ENCODE measurements at regions not wholly inside any gene's neighbourhood (a gene's known extent, or its start where the extent isn't known, plus 50 kb on each side); places are given as distances from the start of the nearest gene placed in this dataset.

DNA sequence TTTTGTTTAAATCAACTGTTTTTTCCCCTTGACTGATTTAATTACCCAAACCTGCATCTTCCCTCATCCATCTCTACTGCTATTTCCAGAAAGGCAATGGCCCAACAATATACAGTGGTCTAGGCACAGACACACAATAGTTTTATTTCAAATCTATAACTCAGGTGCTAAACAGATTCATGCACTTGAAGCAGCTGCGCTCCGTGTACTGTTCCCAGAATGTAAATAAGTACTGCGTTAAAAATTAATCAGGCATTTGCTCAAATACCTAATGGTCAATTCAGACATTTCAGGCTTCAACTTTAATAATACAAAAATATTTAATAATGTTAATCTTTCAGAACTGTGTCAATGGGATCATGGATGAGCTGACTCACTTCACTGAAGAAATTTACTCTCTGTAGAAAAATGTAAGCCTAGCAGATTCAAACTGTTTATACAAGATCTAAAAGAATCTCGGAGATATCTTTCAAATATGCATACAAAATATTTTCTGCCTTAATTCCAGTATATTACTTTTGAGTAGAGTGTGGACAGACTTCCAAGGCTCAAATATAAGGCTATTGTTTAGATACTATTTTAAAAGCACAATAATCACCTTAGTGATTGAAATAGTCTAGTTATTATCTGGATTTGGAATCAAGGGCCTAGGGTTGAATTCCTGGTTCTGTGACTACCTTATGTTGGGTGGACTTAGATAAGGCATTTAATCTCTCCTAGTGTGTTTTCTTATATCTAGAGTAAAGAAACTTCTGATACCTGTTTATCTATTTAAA, 97.4 kb upstream of the PSMD7 start:
- H3K4me3 ChIP-seq (ENCODE audit: low read length), result no peak overlapping the region
- no peak overlapping the region for H3K27ac ChIP-seq (ENCODE audit: low read depth, low read length)
- H3K27ac Mint-ChIP-seq, result no peak overlapping the region
- peaks cover 10% of the 10 kb centered on the region for H3K4me1 Mint-ChIP-seq
- peaks cover 14% of the 10 kb centered on the region for H3K9me3 ChIP-seq (ENCODE audit: control insufficient read depth, low read length)
- no peaks in the 10 kb centered on the region for H3K36me3 ChIP-seq (ENCODE audit: control insufficient read depth, insufficient read depth, low read length)
- no peak overlapping the region for H3K9ac ChIP-seq (ENCODE audit: extremely low read depth, low read length, poor library complexity, severe bottlenecking)
- peaks cover 6% of the 10 kb centered on the region for H3K9me3 Mint-ChIP-seq
- TF ChIP-seq, protein P1, sequence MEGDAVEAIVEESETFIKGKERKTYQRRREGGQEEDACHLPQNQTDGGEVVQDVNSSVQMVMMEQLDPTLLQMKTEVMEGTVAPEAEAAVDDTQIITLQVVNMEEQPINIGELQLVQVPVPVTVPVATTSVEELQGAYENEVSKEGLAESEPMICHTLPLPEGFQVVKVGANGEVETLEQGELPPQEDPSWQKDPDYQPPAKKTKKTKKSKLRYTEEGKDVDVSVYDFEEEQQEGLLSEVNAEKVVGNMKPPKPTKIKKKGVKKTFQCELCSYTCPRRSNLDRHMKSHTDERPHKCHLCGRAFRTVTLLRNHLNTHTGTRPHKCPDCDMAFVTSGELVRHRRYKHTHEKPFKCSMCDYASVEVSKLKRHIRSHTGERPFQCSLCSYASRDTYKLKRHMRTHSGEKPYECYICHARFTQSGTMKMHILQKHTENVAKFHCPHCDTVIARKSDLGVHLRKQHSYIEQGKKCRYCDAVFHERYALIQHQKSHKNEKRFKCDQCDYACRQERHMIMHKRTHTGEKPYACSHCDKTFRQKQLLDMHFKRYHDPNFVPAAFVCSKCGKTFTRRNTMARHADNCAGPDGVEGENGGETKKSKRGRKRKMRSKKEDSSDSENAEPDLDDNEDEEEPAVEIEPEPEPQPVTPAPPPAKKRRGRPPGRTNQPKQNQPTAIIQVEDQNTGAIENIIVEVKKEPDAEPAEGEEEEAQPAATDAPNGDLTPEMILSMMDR (conservative IDR thresholded peaks at IDR 0.05), result no peak
- H3K27me3 Mint-ChIP-seq (ENCODE audit: insufficient read depth), result no peaks in the 10 kb centered on the region
- 96% methylated on average over 3 of the region's 4 CpGs; no CpG with 5 or more reads in 1 of the 2 experiments for WGBS, 2 experiments (ENCODE audit: insufficient coverage in 1 of 2, insufficient read length in 1 of 2)
- no peak overlapping the region for H3K4me3 Mint-ChIP-seq
- H3K4me1 ChIP-seq (ENCODE audit: control insufficient read depth, insufficient read depth, low read length), result peaks cover 7% of the 10 kb centered on the region
- H3K36me3 Mint-ChIP-seq (ENCODE audit: low read depth), result no peaks in the 10 kb centered on the region
- no peaks in the 10 kb centered on the region for H3K27me3 ChIP-seq (ENCODE audit: control insufficient read depth, insufficient read depth, low read length, poor library complexity, severe bottlenecking)
- DNase-seq, result no peak

DNA sequence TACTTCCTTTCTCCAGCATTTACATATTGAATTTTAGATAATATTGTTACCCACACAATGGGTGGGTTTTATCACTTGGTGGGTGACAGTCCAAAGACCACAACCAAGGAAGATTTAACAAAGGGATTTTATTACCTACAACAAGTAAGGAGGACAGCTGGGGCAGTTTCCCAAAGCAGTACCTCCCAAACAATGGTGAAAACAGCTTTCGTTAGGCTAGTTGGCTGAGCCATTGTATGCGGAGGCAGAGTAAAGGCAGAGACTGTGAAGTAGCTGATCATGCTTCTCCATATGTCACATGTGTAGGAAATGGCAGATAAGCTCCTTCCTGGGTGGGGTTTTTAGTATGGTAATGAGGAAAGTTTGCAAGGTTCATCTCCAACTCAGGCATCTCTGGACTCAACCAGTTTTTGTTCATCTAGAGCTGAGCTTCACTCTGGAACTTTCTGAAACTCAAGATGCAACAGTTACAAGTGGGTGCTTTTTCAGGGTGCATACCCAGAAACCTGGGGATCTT, 104.3 kb upstream of the PSMD7 start:
- TF ChIP-seq, protein P1 (conservative IDR thresholded peaks at IDR 0.05), result no peak
- no peaks in the 10 kb centered on the region for H3K27me3 ChIP-seq (ENCODE audit: control insufficient read depth, insufficient read depth, low read length, poor library complexity, severe bottlenecking)
- H3K9ac ChIP-seq (ENCODE audit: extremely low read depth, low read length, poor library complexity, severe bottlenecking), result no peak overlapping the region
- 61 to 80% methylated on average over 2 of the region's 2 CpGs for WGBS, 2 experiments (ENCODE audit: insufficient coverage in 1 of 2, insufficient read length in 1 of 2)
- peaks cover 22% of the 10 kb centered on the region for H3K9me3 ChIP-seq (ENCODE audit: control insufficient read depth, low read length)
- H3K36me3 ChIP-seq (ENCODE audit: control insufficient read depth, insufficient read depth, low read length), result no peaks in the 10 kb centered on the region
- H3K4me3 ChIP-seq (ENCODE audit: low read length), result no peak overlapping the region
- no peak overlapping the region for H3K27ac Mint-ChIP-seq
- H3K4me3 Mint-ChIP-seq, result no peak overlapping the region
- no peaks in the 10 kb centered on the region for H3K27me3 Mint-ChIP-seq (ENCODE audit: insufficient read depth)
- peaks cover 4% of the 10 kb centered on the region for H3K4me1 Mint-ChIP-seq
- H3K27ac ChIP-seq (ENCODE audit: low read depth, low read length), result no peak overlapping the region
- DNase-seq, result peak; percentile 67
- H3K9me3 Mint-ChIP-seq, result peaks cover 31% of the 10 kb centered on the region
- no peaks in the 10 kb centered on the region for H3K4me1 ChIP-seq (ENCODE audit: control insufficient read depth, insufficient read depth, low read length)
- no peaks in the 10 kb centered on the region for H3K36me3 Mint-ChIP-seq (ENCODE audit: low read depth)

DNA sequence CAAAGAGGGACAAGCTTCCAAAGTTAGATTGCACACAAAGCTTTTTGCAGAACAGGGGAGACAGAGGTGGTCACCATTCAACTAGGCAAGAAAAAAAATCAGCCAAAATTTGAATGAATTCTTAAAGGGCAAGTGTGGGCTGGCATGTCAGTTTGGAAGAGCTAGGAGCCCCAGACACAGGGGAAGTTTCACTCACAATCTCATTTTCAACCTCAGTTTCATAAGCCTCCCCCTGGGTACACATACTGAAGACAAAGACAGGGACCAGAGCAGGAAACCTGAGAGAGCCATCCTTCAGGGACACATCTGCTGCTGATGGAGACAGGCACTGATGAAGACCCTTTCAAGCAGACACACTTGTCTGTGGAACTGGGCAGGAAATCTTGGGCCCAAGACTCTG, 106.3 kb upstream of the PSMD7 start:
- Mint-ChIP-seq H3K9me3 (peaks cover 35% of the 10 kb centered on the region), H3K27ac (no peak overlapping the region), H3K4me1 (peaks cover 4% of the 10 kb centered on the region), H3K4me3 (no peak overlapping the region), H3K27me3 (ENCODE audit: insufficient read depth) (no peaks in the 10 kb centered on the region), H3K36me3 (ENCODE audit: low read depth) (no peaks in the 10 kb centered on the region)
- H3K4me3 ChIP-seq (ENCODE audit: low read length), result no peak overlapping the region
- H3K9ac ChIP-seq (ENCODE audit: extremely low read depth, low read length, poor library complexity, severe bottlenecking), result no peak overlapping the region
- H3K27ac ChIP-seq (ENCODE audit: low read depth, low read length), result no peak overlapping the region
- no peaks in the 10 kb centered on the region for H3K4me1 ChIP-seq (ENCODE audit: control insufficient read depth, insufficient read depth, low read length)
- no peaks in the 10 kb centered on the region for H3K36me3 ChIP-seq (ENCODE audit: control insufficient read depth, insufficient read depth, low read length)
- no peaks in the 10 kb centered on the region for H3K27me3 ChIP-seq (ENCODE audit: control insufficient read depth, insufficient read depth, low read length, poor library complexity, severe bottlenecking)
- H3K9me3 ChIP-seq (ENCODE audit: control insufficient read depth, low read length), result peaks cover 36% of the 10 kb centered on the region
- no peak for DNase-seq
- TF ChIP-seq, protein P1 (conservative IDR thresholded peaks at IDR 0.05), result no peak

All from endodermal cell (in vitro differentiated cells).